Breast epithelium (tissue), 3 donors: ENCODE measurements at regions not wholly inside any gene's neighbourhood (a gene's known extent, or its start where the extent isn't known, plus 50 kb on each side); places are given as distances from the start of the nearest gene placed in this dataset.

Experiments used
- POLR2A ChIP-seq: fragments of 450-650 bp; IDR thresholded peaks from one replicate; pipeline ENCODE4 v1.6.1; 2016; ENCODE audit warnings: antibody characterized with exemption, mild to moderate bottlenecking, moderate library complexity
- POLR2AphosphoS5 ChIP-seq, 3 donors: sonication (generic); formaldehyde crosslinking; IDR thresholded peaks; one replicate each; pipeline ENCODE4 v1.6.1; 2017; ENCODE audit warnings: antibody characterized with exemption in 3 of 3
- TF ChIP-seq, protein P1 (sequence below), 3 donors: fragments of 450-650 bp; IDR thresholded peaks; one replicate each; pipeline ENCODE4 v1.5.1; 2016 to 2017; ENCODE audit warnings: antibody characterized with exemption in 3 of 3, mild to moderate bottlenecking in 3 of 3, moderate library complexity in 3 of 3

- TF ChIP-seq, protein P1, sequence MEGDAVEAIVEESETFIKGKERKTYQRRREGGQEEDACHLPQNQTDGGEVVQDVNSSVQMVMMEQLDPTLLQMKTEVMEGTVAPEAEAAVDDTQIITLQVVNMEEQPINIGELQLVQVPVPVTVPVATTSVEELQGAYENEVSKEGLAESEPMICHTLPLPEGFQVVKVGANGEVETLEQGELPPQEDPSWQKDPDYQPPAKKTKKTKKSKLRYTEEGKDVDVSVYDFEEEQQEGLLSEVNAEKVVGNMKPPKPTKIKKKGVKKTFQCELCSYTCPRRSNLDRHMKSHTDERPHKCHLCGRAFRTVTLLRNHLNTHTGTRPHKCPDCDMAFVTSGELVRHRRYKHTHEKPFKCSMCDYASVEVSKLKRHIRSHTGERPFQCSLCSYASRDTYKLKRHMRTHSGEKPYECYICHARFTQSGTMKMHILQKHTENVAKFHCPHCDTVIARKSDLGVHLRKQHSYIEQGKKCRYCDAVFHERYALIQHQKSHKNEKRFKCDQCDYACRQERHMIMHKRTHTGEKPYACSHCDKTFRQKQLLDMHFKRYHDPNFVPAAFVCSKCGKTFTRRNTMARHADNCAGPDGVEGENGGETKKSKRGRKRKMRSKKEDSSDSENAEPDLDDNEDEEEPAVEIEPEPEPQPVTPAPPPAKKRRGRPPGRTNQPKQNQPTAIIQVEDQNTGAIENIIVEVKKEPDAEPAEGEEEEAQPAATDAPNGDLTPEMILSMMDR (IDR thresholded peaks at IDR 0.05) = no peak
- TF ChIP-seq POLR2A (no peak), POLR2AphosphoS5 (IDR thresholded peaks at IDR 0.05) (no peak)
These were observed 117.5 kb upstream of the CEP126 start for GRCh38 chr11:101797335-101797734.
